NK-92 (cell line): ENCODE measurements at regions not wholly inside any gene's neighbourhood (a gene's known extent, or its start where the extent isn't known, plus 50 kb on each side); places are given as distances from the start of the nearest gene placed in this dataset.
"Not testable (repeated sequence)": the region's sequence is repeated elsewhere in the genome, so short reads cannot be mapped to it uniquely, and the experiment has no call there.

Experiments used
- DNase-seq: peaks from one replicate; lab custom pipeline; 2025; ENCODE audit not compliant: unreplicated experiment; lab: John Stamatoyannopoulos, UW

DNA sequence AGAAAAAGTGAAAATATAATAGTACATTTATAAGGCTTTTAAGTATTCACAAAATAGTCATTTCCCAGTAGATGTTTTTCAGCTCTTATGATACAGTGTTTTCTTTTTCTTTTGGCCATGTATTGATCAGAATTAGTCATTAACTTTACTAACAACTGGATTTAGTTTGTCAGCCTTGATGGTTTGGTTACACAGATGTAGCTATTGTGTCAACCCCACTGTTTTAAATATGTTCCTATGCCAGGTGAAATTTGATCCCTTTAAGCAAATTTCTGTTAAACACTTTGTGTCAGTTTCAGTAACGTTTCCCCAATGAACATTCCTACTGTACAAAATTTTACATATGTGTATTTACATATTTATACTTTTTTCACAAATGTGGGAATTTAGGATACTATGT is 261.5 kb upstream of the STARD13 start:
- no peak for DNase-seq

- no peak for DNase-seq
Measured at GRCh38 chr13:33548069-33548468, 262.5 kb upstream of the STARD13 start.

DNA sequence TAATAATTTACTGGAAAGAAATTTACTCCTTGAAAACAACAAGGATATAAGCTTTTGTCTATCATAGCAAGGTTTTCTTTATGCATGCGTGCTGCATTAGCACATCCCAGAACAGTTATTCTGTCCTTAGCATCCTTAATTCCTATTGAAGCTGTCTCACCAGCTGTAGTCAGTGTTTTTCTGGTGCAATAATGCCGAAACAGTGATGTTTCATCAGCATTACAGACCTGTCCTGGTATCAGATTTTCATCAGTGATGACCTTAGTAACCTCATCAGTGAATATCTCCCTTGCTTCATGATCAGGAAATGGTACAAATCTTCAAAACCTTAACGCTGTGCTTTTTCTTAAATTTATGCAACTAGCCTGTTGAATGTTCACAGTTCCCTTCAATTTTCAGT is 264.7 kb upstream of the STARD13 start:
- no peak for DNase-seq

DNA sequence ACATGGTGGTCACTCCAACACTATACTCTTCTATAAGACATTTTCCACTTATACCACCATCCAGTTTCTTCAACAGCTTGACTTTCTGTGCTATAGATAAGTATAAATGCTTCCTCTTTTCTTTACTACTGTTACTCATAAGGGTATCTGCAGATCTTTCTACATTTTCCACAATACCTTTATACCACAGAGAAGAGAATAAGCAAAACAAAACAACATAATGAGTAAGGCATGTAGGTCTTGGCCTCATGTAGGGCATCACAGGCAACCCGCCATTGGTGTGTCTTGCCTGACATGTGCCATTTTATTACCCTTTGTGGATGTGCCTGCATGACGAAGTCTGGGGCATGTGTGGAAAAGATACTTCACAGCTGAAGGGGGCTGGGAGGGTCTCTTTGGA is 265.3 kb upstream of the STARD13 start:
- DNase-seq, result no peak

DNA sequence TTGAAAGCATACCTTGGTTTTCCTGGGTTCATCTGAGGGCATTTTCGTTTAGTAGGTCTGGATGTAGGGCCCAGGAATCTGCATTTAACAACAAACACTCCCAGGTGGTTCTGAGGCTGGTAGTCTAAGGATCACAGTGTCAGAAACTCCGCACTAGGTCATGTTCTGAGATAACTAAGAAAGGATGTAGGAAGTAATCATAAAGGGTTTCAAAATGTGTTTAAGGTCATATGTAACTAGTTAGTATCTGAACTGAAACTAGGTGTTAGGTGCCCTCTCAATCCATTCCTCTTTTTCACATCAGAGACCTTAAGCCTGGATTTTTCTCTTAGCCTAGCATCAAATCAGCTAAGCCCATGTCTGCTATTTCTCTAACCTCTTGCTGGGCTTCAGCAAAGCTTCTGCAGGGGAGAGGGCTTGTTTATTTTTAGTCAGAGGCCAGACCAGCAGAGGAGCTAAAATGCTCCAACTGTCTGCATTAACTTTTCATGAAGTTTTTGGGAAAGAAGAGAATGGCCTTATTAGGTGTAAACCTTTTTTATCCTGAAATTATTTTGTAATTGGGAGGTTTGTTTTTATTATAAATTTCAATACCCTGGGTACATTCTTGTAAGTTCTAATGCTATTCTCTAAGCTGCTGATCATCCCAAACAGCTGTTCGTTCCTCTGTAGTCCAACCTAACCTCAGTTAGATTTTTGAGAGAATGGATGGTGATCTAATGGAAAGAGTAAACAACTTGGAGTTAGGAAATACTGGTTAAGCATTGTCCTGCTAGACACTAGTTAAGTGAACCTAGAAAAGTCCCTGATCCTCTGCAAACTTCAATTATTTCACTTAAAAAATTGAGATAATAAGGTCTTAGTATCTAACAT is 262.8 kb upstream of the RFC3 start:
- DNase-seq, result no peak

GRCh38 chr13:33556828-33557227 is 261.1 kb upstream of the RFC3 start:
- no peak for DNase-seq

GRCh38 chr13:33560726-33561125 is 257.2 kb upstream of the RFC3 start:
- DNase-seq, result no peak

- no peak for DNase-seq
Measured at GRCh38 chr13:33561627-33562026, 256.3 kb upstream of the RFC3 start.

DNA sequence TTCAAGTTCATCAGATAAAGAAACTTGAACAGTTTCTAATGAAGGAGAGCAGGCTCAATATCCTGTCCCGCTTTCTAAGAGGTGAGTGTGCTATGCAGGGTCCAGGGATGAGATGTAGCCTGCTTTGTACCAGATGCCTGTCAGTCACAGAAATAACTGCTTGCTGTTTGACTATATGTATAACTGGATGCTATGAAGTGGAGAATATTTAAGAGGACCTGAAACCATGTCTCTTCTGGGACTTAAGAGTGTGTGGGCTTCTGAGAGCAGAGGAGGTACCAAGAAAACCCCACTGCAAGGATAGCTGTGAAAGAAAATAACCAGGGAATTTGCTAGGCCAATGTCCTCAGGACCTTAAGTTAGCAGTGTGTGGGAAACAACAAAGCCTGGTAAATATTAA is 246.3 kb upstream of the RFC3 start:
- no peak for DNase-seq

DNA sequence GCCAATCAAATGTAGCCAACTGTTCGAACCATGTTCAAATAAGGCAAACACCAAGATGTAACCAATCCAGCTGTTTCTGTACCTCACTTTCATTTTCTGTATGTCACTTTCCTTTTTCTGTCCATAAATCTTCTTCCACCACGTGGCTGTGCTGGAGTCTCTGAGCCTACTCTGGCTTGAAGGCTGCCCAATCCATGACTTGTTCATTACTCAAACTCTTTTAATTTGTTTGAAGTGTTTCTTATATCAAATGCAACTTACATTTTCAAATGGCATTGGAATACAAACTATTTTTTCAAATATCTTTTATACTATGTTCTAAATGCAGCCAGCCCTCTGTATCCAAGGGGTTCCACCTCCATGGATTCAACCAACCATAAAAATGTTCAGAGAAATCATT is 245.6 kb upstream of the RFC3 start:
- not testable (repeated sequence) for DNase-seq

DNA sequence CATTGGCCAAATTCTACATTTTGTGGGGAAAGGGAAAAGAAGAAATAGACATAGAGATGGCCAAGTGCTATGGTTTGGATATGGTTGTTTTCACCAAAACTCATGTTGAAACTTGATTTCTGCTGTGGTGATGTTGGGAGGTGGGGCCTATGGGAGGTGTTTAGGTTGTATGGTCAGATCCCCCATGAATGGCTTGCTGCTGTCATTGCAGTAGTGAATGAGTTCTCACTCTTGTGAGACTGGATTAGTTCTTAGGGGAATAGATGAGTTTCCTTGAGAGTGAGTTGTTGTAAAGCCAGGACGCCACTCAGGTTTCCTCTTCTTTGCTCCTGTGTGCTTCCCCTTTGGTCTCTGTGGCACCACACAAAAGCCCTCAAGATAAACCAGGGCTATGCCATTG is 242.6 kb upstream of the RFC3 start:
- DNase-seq, result no peak

DNA sequence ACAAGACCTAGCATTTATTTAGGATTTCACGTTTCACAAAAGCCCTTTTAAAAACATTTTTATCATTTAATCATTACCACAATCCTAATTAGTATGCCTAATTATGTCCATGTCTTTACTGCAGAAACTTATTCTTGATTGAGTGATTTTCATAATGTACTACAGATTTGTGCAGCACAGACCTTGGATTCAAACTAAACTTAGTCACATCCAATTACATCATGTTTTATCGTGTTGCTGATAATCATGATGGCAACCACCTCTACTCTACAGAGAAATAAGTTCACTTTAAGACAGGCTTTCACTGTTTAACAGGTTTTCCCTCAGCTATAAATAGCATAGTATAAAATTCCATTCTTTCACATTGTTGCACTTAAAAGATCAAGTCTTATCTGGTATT is 240.9 kb upstream of the RFC3 start:
- no peak for DNase-seq

DNA sequence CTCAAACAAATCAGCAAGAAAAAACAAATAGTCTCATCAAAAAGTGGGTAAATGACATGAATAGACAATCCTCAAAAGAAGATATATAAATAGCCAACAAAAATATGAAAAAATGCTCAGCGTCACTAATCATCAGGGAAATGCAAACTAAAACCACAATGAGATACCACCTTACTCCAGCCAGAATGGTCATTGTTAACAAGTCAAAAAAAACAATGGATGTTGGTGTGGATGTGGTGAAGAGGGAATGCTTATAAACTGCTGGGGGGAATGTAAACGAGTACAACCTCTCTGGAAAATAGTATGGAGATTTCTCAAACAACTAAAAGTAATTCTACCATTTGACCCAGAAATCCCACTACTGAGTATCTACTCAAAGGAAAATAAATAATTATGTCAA is 239.2 kb upstream of the RFC3 start:
- no peak for DNase-seq

DNA sequence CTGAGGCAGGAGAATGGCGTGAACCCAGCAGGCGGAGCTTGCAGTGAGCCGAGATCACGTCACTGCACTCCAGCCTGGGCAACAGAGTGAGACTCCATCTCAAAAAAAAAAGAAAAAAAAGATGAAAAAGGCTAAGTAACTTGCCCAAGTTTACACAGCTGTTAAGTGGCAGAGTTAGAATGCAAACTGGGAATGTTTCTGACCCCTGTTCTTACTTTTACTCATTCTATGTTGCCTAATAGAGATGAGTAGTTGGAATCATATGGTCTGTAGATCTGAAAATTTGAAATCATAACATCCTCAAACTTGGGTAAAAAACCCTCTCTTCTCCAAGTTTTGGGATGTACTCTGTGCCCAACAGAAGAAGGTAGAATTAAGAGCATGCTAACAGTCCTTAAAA is 235.8 kb upstream of the RFC3 start:
- no peak for DNase-seq

GRCh38 chr13:33583398-33583797 is 234.6 kb upstream of the RFC3 start:
- no peak for DNase-seq

DNA sequence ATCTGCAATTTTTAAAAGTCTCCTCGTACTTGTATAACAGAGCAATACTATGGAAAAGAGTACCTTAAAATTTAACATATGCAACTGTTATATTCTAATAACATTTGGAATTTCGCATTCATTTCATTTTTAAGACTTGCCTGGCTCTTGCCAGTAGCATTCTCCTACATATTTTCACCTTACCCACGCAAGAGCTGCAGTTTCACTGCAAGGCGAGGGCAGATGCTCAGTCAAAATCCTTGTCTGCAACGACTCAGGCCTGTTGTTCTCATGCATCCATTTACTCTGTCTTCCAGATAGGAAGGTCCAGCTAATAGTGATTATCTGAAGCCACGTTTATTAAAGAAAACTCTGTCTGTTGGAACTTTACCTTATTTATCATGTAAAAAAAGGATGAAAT is 227.0 kb upstream of the RFC3 start:
- no peak for DNase-seq

DNA sequence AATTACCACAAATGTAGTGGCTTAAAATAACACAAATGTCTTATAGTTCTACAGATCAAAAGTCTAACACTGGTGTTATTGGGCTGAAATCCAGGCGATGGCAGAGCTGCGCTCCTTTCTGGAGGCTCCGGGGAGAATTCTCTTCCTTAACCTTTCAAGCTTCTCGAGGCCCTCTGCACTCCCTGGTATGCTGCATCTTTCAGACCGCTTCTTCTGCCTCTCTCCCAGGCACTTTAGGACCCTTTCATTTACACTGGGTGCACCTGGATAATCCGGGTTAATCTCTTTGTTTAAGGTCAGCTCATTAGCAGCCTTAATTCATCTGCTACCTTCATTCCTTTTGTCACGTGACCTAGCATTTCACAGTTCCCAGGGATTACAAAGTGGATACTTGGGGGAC is 211.3 kb upstream of the RFC3 start:
- DNase-seq, result no peak

DNA sequence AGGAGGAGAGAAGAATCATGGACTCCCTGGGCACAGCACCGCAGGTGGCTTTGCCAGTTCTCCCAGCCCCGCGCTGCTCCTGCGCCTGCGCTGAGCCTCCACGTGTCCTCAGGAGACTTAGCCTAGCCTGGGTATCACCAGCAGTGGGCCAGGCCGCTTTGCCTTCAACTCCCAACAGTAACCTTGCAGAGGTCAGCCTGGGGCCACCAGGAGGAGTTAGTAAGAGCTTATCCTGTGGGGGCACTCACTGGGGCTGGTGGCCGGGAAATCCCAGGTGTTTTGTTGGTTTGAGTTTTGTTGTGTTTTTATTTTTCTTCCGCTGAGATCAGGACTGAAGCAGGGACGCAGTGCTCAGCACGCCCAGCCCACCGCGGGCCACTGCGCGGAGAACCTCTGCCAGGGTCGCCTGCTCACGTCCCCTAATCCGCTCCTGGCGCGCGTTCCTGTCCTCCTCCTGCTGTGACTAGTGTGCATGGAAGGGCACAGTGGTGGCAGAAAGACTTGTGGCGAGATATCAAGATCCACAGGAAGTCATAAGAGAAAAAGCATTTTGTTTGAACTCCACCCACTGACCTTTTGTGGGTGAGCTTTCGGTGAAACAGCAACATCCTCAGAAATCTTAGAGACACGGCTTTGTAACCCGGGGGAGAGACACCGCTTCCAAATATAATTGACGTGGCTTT is 207.4 kb upstream of the RFC3 start:
- DNase-seq, result no peak

- DNase-seq, result no peak
Measured at GRCh38 chr13:33611121-33611805, 206.7 kb upstream of the RFC3 start.

DNA sequence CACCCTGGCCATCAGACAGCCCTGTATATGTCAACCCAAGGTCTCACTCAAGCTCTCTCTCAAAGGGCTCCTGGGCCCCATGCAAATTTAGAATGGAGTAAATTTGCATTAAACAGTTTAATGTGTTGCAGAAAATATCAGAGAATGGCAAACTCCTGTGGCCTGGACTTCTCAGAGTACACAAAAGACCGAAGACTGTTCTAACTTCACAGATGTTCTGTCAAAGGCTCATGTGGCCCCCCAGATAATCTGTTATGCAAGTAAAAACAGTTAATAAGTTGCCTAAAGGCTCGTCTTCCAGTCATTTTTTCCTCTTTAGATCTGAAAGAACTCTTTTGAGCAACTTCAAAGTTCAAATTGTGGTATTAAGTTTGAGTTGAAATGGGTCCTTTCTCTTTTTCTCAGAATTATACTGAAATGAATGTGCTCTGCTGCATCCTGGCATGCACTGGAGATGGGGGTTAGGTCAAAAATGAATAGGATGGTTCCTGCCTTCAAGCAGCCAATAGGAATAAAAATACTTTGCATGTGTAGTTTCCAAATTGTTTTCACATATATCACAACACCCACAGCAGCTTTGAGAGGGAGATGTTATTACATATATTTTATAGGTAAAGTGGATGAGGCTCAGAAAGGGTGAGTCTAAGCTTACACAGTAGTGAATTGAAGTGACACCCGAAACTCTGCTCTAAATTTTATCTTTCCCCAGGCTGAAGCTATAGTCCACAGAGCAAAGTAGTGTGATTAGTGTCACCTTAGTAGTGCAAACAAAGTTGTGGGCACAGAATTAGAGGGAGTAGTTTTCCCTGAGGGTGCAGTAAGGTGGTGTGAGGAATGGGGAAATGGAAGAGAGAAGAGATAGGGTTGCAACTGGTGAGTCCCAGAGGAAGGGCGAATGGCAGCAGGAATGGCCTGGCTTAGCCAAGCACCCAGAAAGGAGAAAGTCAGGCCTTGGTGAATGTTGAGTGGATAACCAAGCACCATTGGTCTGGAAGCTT is 205.0 kb upstream of the RFC3 start:
- DNase-seq, result no peak

DNA sequence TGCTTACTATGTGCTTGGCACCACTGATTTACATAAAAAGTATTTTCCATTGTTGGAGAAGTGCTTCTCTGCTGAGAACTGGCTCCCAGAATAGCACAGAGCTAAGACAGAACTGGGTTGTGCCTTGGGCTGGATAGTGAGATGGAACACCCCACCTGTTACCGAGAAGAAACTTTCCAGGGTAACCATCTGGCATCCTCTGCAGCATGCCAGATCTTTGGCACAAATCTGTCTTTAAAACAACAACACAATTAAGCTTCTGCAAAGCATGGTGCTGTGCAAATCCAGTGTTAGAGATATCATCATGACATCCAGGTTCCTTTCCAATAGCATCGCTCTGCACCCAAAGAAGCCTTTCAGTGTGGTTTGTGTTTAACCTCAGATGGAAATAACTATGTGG is 202.5 kb upstream of the RFC3 start:
- no peak for DNase-seq
